ENCODE measurements at regions not wholly inside any gene's neighbourhood (a gene's known extent, or its start where the extent isn't known, plus 50 kb on each side); places are given as distances from the start of the nearest gene placed in this dataset.

DNA sequence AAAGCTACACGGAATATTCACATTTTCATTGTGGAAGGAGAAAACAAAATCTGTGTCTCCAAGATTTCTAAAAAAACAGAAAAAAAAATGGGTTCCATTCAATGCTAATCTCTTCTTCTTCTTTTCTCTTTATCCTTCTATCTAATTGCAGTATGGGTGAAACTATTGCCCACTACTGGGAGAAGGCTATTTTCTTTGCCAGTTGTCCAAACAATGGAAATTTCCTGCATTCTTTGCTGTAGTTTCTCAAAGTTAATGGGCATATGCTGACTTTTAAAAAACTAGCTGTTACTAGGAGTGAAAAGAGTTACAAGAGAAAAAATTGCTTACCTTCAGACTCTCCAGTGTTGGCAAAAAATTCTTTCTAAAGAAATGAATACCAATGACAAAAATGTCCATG is 179.3 kb upstream of the ANKRD28 start:
- no peak overlapping the region for H3K4me3 ChIP-seq (replicated peaks in 1 of 3; ENCODE audit: low read depth in 2 of 3, low read length in 3 of 3)
- peaks cover 0 to 6% of the 10 kb centered on the region in 2 donors for H3K9me3 ChIP-seq (replicated peaks in 1 of 2; ENCODE audit: control insufficient read depth in 1 of 2, insufficient read depth in 1 of 2, low read length in 2 of 2)
- no CpG with 5 or more reads among the region's 1 CpG for WGBS (ENCODE audit: insufficient coverage)
- peaks cover 16% of the 10 kb centered on the region for H3K4me1 Mint-ChIP-seq
- no peak overlapping the region for H3K27ac ChIP-seq (ENCODE audit: low read depth in 1 of 2, low read length in 2 of 2)
- TF ChIP-seq, protein P1, sequence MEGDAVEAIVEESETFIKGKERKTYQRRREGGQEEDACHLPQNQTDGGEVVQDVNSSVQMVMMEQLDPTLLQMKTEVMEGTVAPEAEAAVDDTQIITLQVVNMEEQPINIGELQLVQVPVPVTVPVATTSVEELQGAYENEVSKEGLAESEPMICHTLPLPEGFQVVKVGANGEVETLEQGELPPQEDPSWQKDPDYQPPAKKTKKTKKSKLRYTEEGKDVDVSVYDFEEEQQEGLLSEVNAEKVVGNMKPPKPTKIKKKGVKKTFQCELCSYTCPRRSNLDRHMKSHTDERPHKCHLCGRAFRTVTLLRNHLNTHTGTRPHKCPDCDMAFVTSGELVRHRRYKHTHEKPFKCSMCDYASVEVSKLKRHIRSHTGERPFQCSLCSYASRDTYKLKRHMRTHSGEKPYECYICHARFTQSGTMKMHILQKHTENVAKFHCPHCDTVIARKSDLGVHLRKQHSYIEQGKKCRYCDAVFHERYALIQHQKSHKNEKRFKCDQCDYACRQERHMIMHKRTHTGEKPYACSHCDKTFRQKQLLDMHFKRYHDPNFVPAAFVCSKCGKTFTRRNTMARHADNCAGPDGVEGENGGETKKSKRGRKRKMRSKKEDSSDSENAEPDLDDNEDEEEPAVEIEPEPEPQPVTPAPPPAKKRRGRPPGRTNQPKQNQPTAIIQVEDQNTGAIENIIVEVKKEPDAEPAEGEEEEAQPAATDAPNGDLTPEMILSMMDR (IDR thresholded peaks at IDR 0.05): no peak
- peaks cover 0 to 9% (median 2%) of the 10 kb centered on the region in 7 donors for H3K9me3 Mint-ChIP-seq
- intact Hi-C loops (cut with micrococcal nuclease): no loop called here
- H3K27me3 Mint-ChIP-seq (ENCODE audit: low read depth in 3 of 3): peaks cover 0 to 7% (median 4%) of the 10 kb centered on the region in 3 donors
- H2AFZ ChIP-seq (ENCODE audit: insufficient read depth, low read depth, low read length, poor library complexity, severe bottlenecking): no peak overlapping the region
- no peaks in the 10 kb centered on the region for H4K20me1 ChIP-seq (ENCODE audit: insufficient read depth, low read length)
- no peak overlapping the region for H3K27ac Mint-ChIP-seq
- no peaks in the 10 kb centered on the region for H3K36me3 ChIP-seq (replicated peaks in 1 of 2; ENCODE audit: control insufficient read depth in 1 of 2, insufficient read depth in 2 of 2, low read length in 2 of 2)
- no peak for DNase-seq
- H3K4me1 ChIP-seq (ENCODE audit: control insufficient read depth in 1 of 2, insufficient read depth in 2 of 2, low read length in 2 of 2): no peaks in the 10 kb centered on the region
- H3K9ac ChIP-seq (ENCODE audit: insufficient read depth, low read length, poor library complexity, severe bottlenecking): no peak overlapping the region
- no peak overlapping the region for H3K4me2 ChIP-seq (replicated peaks; ENCODE audit: extremely low read depth, low read length, poor library complexity, severe bottlenecking)
- no peaks in the 10 kb centered on the region for H3K79me2 ChIP-seq (ENCODE audit: insufficient read depth, low read length)
- no peaks in the 10 kb centered on the region for H3K27me3 ChIP-seq (ENCODE audit: control insufficient read depth in 2 of 2, insufficient read depth in 2 of 2, low read length in 2 of 2)
- H3K36me3 Mint-ChIP-seq: no peaks in the 10 kb centered on the region
- H3K4me3 Mint-ChIP-seq: no peak overlapping the region

DNA sequence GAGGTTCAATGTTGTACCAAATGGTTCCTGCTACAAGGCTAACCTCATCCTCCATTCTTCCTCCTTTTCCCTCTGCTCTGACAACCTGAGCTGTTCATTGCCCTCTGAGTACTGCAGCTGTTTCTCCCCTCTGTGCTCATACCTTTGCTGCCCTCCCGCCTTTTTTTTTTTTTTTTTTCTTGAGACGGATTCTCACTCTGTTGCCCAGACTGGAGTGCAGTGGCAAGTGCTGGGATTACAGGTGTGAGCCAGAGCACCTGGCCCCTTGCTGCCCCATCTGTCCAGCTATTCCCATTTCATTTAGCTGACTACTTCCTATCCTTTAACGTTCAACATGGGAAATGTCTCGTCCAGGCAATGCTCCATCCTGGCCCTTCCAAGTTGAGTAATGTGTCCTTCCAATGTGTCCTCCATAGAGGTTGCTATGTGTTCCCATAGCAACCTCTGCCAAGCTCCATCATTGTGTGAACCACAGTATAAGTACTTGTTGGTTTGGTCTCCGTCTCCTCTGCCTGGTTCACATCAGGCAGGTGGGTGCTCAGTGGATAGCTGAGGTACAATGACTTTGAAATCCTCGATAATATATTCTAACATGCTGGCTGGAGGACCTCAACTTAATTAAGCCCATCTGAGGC is 179.9 kb upstream of the ANKRD28 start:
- Histone ChIP-seq H3K27me3 (ENCODE audit: control insufficient read depth in 2 of 2, insufficient read depth in 2 of 2, low read length in 2 of 2) (no peaks in the 10 kb centered on the region), H2AFZ (ENCODE audit: insufficient read depth, low read depth, low read length, poor library complexity, severe bottlenecking) (no peak overlapping the region), H3K79me2 (ENCODE audit: insufficient read depth, low read length) (no peaks in the 10 kb centered on the region), H3K4me2 (replicated peaks; ENCODE audit: extremely low read depth, low read length, poor library complexity, severe bottlenecking) (no peak overlapping the region), H3K27ac (ENCODE audit: low read depth in 1 of 2, low read length in 2 of 2) (no peak overlapping the region), H4K20me1 (ENCODE audit: insufficient read depth, low read length) (no peaks in the 10 kb centered on the region), H3K9ac (ENCODE audit: insufficient read depth, low read length, poor library complexity, severe bottlenecking) (no peak overlapping the region), H3K9me3 (replicated peaks in 1 of 2; ENCODE audit: control insufficient read depth in 1 of 2, insufficient read depth in 1 of 2, low read length in 2 of 2) (peaks cover 0 to 6% of the 10 kb centered on the region in 2 donors), H3K4me3 (replicated peaks in 1 of 3; ENCODE audit: low read depth in 2 of 3, low read length in 3 of 3) (no peak overlapping the region), H3K4me1 (ENCODE audit: control insufficient read depth in 1 of 2, insufficient read depth in 2 of 2, low read length in 2 of 2) (no peaks in the 10 kb centered on the region), H3K36me3 (replicated peaks in 1 of 2; ENCODE audit: control insufficient read depth in 1 of 2, insufficient read depth in 2 of 2, low read length in 2 of 2) (no peaks in the 10 kb centered on the region)
- intact Hi-C loops (cut with micrococcal nuclease): no loop called here
- H3K4me1 Mint-ChIP-seq: peaks cover 16% of the 10 kb centered on the region
- peaks cover 0 to 9% (median 2%) of the 10 kb centered on the region in 7 donors for H3K9me3 Mint-ChIP-seq
- TF ChIP-seq, protein P1 (IDR thresholded peaks at IDR 0.05): no peak
- no peak for DNase-seq
- no peaks in the 10 kb centered on the region for H3K36me3 Mint-ChIP-seq
- 100% methylated on average over 1 of the region's 6 CpGs for WGBS (ENCODE audit: insufficient coverage)
- H3K27me3 Mint-ChIP-seq (ENCODE audit: low read depth in 3 of 3): peaks cover 0 to 7% (median 4%) of the 10 kb centered on the region in 3 donors
- no peak overlapping the region for H3K27ac Mint-ChIP-seq
- H3K4me3 Mint-ChIP-seq: no peak overlapping the region

Data from CD14-positive monocyte (primary cell).